ENCODE measurements at regions not wholly inside any gene's neighbourhood (a gene's known extent, or its start where the extent isn't known, plus 50 kb on each side); places are given as distances from the start of the nearest gene placed in this dataset.

DNA sequence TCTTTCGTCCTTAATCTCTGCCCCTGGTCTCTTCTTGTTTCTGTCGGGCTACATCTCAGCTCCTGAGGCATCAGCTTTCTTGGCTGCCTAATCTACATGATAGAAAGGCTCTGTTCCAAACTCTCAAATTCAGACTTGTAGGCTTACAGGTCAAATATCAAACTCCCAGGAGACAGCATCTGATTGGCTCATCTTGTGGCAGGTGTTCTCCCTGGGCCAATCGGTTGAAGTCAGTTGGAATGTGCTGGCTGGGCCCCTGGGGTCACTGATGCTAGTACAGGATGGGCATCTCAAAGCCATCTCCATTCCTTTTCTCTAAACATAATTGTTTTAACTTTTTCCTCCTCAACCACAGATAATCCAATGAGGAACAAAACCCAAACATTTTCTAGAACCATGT, 198.7 kb downstream of the CNTN3 start:
- Histone ChIP-seq H3K9ac (ENCODE audit: low read length) (no peak overlapping the region), H3K4me1 (ENCODE audit: insufficient read depth, low read length) (no peaks in the 10 kb centered on the region), H3K27me3 (ENCODE audit: control insufficient read depth in 1 of 2, insufficient read depth in 2 of 2, low read length in 2 of 2) (no peaks in the 10 kb centered on the region), H3K9me3 (ENCODE audit: low read length) (no peaks in the 10 kb centered on the region), H3K36me3 (ENCODE audit: insufficient read depth, low read length) (no peaks in the 10 kb centered on the region), H3K4me3 (ENCODE audit: low read depth in 1 of 2, low read length in 2 of 2) (no peak overlapping the region), H3K27ac (ENCODE audit: low read depth, low read length) (no peak overlapping the region)

- no peak overlapping the region for H3K4me3 ChIP-seq (ENCODE audit: low read depth in 1 of 2, low read length in 2 of 2)
- no peak overlapping the region for H3K27ac ChIP-seq (ENCODE audit: low read depth, low read length)
- no peak overlapping the region for H3K9ac ChIP-seq (ENCODE audit: low read length)
- H3K27me3 ChIP-seq (ENCODE audit: control insufficient read depth in 1 of 2, insufficient read depth in 2 of 2, low read length in 2 of 2): no peaks in the 10 kb centered on the region
- no peaks in the 10 kb centered on the region for H3K36me3 ChIP-seq (ENCODE audit: insufficient read depth, low read length)
- no peaks in the 10 kb centered on the region for H3K9me3 ChIP-seq (ENCODE audit: low read length)
- no peaks in the 10 kb centered on the region for H3K4me1 ChIP-seq (ENCODE audit: insufficient read depth, low read length)
Measured at GRCh38 chr3:74413547-74414241, 200.8 kb downstream of the CNTN3 start.

GRCh38 chr3:74410276-74410941, 204.1 kb downstream of the CNTN3 start:
- Histone ChIP-seq H3K27me3 (ENCODE audit: control insufficient read depth in 1 of 2, insufficient read depth in 2 of 2, low read length in 2 of 2) (no peaks in the 10 kb centered on the region), H3K9me3 (ENCODE audit: low read length) (no peaks in the 10 kb centered on the region), H3K27ac (ENCODE audit: low read depth, low read length) (no peak overlapping the region), H3K9ac (ENCODE audit: low read length) (no peak overlapping the region), H3K36me3 (ENCODE audit: insufficient read depth, low read length) (no peaks in the 10 kb centered on the region), H3K4me3 (ENCODE audit: low read depth in 1 of 2, low read length in 2 of 2) (no peak overlapping the region), H3K4me1 (ENCODE audit: insufficient read depth, low read length) (no peaks in the 10 kb centered on the region)

GRCh38 chr3:74409066-74409465, 205.4 kb downstream of the CNTN3 start:
- Histone ChIP-seq H3K36me3 (ENCODE audit: insufficient read depth, low read length) (no peaks in the 10 kb centered on the region), H3K9me3 (ENCODE audit: low read length) (no peaks in the 10 kb centered on the region), H3K9ac (ENCODE audit: low read length) (no peak overlapping the region), H3K4me3 (ENCODE audit: low read depth in 1 of 2, low read length in 2 of 2) (no peak overlapping the region), H3K27ac (ENCODE audit: low read depth, low read length) (no peak overlapping the region), H3K4me1 (ENCODE audit: insufficient read depth, low read length) (no peaks in the 10 kb centered on the region), H3K27me3 (ENCODE audit: control insufficient read depth in 1 of 2, insufficient read depth in 2 of 2, low read length in 2 of 2) (no peaks in the 10 kb centered on the region)

DNA sequence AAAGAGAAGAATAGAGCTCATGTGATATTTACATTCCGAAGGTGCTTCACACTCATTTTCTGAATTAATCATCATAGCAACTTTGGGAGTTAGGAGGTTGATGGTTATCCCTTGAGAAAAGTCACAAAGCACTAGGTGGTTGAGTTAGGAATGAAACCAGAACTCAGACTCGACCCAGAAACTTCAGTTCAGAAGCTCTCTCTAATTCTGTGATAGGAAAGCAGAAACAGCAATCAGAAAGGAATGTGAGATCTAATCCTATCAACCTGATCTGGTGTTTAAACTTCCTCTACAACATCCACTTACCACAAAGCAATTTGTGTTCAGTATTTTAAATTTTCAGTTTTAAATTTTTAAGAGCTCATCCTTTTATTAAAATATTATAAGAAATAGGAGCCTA, 211.2 kb downstream of the CNTN3 start:
- H3K36me3 ChIP-seq (ENCODE audit: insufficient read depth, low read length): no peaks in the 10 kb centered on the region
- H3K4me3 ChIP-seq (ENCODE audit: low read depth in 1 of 2, low read length in 2 of 2): no peak overlapping the region
- no peaks in the 10 kb centered on the region for H3K4me1 ChIP-seq (ENCODE audit: insufficient read depth, low read length)
- no peak overlapping the region for H3K27ac ChIP-seq (ENCODE audit: low read depth, low read length)
- H3K9me3 ChIP-seq (ENCODE audit: low read length): no peaks in the 10 kb centered on the region
- H3K9ac ChIP-seq (ENCODE audit: low read length): no peak overlapping the region
- H3K27me3 ChIP-seq (ENCODE audit: control insufficient read depth in 1 of 2, insufficient read depth in 2 of 2, low read length in 2 of 2): no peaks in the 10 kb centered on the region

DNA sequence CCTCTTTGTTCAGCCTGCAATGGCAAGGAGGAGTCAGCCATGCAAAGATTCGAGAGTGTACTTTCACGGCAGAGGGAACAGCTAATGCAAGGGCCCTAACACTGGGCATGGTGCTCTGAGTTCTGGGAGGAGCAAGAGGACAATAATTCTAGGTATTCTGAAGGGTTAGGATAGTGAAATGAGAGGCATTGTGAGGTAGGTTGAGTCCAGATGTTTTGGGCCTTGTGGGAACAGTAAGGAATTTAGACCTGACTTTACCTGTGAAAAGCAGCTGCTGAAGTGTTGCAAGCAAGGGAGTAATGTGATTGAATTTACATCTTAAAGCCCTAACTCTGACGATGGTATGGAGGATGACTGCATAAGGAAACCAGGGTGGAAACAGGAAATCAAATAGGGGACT, 211.6 kb downstream of the CNTN3 start:
- Histone ChIP-seq H3K4me3 (ENCODE audit: low read depth in 1 of 2, low read length in 2 of 2) (no peak overlapping the region), H3K36me3 (ENCODE audit: insufficient read depth, low read length) (no peaks in the 10 kb centered on the region), H3K27me3 (ENCODE audit: control insufficient read depth in 1 of 2, insufficient read depth in 2 of 2, low read length in 2 of 2) (no peaks in the 10 kb centered on the region), H3K9ac (ENCODE audit: low read length) (no peak overlapping the region), H3K4me1 (ENCODE audit: insufficient read depth, low read length) (no peaks in the 10 kb centered on the region), H3K9me3 (ENCODE audit: low read length) (no peaks in the 10 kb centered on the region), H3K27ac (ENCODE audit: low read depth, low read length) (no peak overlapping the region)

GRCh38 chr3:74393426-74393825, 221.0 kb downstream of the CNTN3 start:
- Histone ChIP-seq H3K4me1 (ENCODE audit: insufficient read depth, low read length) (no peaks in the 10 kb centered on the region), H3K9ac (ENCODE audit: low read length) (no peak overlapping the region), H3K27me3 (ENCODE audit: control insufficient read depth in 1 of 2, insufficient read depth in 2 of 2, low read length in 2 of 2) (no peaks in the 10 kb centered on the region), H3K36me3 (ENCODE audit: insufficient read depth, low read length) (no peaks in the 10 kb centered on the region), H3K27ac (ENCODE audit: low read depth, low read length) (no peak overlapping the region), H3K9me3 (ENCODE audit: low read length) (no peaks in the 10 kb centered on the region), H3K4me3 (ENCODE audit: low read depth in 1 of 2, low read length in 2 of 2) (no peak overlapping the region)

DNA sequence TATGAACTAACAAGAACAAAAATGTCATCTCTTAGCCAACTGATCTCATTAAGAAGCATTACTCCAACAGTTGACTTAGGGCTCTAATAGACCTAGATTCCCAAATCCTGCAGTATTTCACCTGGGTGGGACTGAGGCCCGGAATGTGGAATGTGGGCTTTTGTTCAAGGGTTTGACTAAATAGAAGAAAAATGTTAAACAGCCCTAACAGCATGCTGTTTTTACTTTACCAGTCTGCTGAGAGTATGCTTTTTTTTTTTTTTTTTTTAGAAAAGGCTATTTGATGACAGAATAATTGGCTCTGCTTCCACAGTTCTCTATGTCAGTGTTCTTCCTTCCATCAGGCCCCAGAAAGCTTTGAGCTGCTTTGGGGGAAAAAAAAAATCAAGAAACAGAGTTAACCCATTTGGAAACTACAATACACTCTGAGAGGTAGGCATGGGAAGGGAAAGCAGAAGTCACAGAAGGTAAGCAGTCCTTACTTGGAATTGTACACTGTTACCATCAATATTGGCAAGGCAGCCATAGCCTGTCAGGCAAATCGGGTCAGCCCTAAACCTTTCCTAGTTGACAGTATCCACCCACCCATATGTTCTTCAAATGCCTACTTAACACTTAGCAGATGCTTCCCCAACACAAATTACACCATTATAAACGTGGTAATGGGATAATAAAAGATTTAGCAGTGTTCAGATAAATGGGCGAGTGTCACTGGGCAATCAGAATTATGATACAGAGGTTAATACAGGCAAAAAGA, 224.2 kb downstream of the CNTN3 start:
- Histone ChIP-seq H3K27me3 (ENCODE audit: control insufficient read depth in 1 of 2, insufficient read depth in 2 of 2, low read length in 2 of 2) (no peaks in the 10 kb centered on the region), H3K9ac (ENCODE audit: low read length) (no peak overlapping the region), H3K9me3 (ENCODE audit: low read length) (no peaks in the 10 kb centered on the region), H3K27ac (ENCODE audit: low read depth, low read length) (no peak overlapping the region), H3K4me1 (ENCODE audit: insufficient read depth, low read length) (no peaks in the 10 kb centered on the region), H3K4me3 (ENCODE audit: low read depth in 1 of 2, low read length in 2 of 2) (no peak overlapping the region), H3K36me3 (ENCODE audit: insufficient read depth, low read length) (no peaks in the 10 kb centered on the region)

- H3K27ac ChIP-seq (ENCODE audit: low read depth, low read length): no peak overlapping the region
- H3K4me3 ChIP-seq (ENCODE audit: low read depth in 1 of 2, low read length in 2 of 2): no peak overlapping the region
- no peaks in the 10 kb centered on the region for H3K36me3 ChIP-seq (ENCODE audit: insufficient read depth, low read length)
Measured at GRCh38 chr3:74387111-74387735, 227.2 kb downstream of the CNTN3 start.

GRCh38 chr3:74384159-74384558, 230.3 kb downstream of the CNTN3 start:
- no peak overlapping the region for H3K27ac ChIP-seq (ENCODE audit: low read depth, low read length)
- no peaks in the 10 kb centered on the region for H3K4me1 ChIP-seq (ENCODE audit: insufficient read depth, low read length)
- no peaks in the 10 kb centered on the region for H3K36me3 ChIP-seq (ENCODE audit: insufficient read depth, low read length)
- no peaks in the 10 kb centered on the region for H3K27me3 ChIP-seq (ENCODE audit: control insufficient read depth in 1 of 2, insufficient read depth in 2 of 2, low read length in 2 of 2)
- H3K9me3 ChIP-seq (ENCODE audit: low read length): no peaks in the 10 kb centered on the region
- no peak overlapping the region for H3K9ac ChIP-seq (ENCODE audit: low read length)
- H3K4me3 ChIP-seq (ENCODE audit: low read depth in 1 of 2, low read length in 2 of 2): no peak overlapping the region

More at GRCh38 chr3:74387111-74387735, 227.2 kb downstream of the CNTN3 start:
- H3K9me3 ChIP-seq (ENCODE audit: low read length): no peaks in the 10 kb centered on the region
- H3K9ac ChIP-seq (ENCODE audit: low read length): no peak overlapping the region
- H3K27me3 ChIP-seq (ENCODE audit: control insufficient read depth in 1 of 2, insufficient read depth in 2 of 2, low read length in 2 of 2): no peaks in the 10 kb centered on the region
- no peaks in the 10 kb centered on the region for H3K4me1 ChIP-seq (ENCODE audit: insufficient read depth, low read length)

DNA sequence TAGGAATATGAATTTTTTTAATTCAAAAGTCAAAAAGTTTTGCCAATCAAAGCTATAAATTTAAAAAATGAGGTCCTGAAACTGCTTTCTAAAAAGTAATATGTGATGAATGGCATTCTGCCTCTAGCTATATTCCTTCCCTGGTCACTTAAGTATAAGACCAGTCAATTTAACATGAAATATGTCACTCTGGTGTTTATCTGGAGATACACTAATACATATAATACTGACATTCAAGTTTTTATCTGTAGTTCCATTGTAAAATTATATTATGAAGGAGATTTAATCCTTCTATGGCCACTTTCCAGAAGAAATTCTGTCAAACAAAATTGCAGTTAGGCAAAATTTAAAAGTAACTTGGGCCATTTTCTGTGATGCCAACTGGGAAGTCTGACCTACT, 236.8 kb downstream of the CNTN3 start:
- Histone ChIP-seq H3K36me3 (ENCODE audit: insufficient read depth, low read length) (no peaks in the 10 kb centered on the region), H3K4me1 (ENCODE audit: insufficient read depth, low read length) (no peaks in the 10 kb centered on the region), H3K9me3 (ENCODE audit: low read length) (no peaks in the 10 kb centered on the region), H3K27me3 (ENCODE audit: control insufficient read depth in 1 of 2, insufficient read depth in 2 of 2, low read length in 2 of 2) (no peaks in the 10 kb centered on the region), H3K27ac (ENCODE audit: low read depth, low read length) (no peak overlapping the region), H3K9ac (ENCODE audit: low read length) (no peak overlapping the region), H3K4me3 (ENCODE audit: low read depth in 1 of 2, low read length in 2 of 2) (no peak overlapping the region)
